Stimulated activated CD8-positive, alpha-beta memory T cell treated with anti-CD3 and anti-CD28 coated beads, Interleukin-15, amount 100 ng/mL, for 48 hours (primary cell): ENCODE measurements at regions not wholly inside any gene's neighbourhood (a gene's known extent, or its start where the extent isn't known, plus 50 kb on each side); places are given as distances from the start of the nearest gene placed in this dataset.
"Not testable (repeated sequence)": the region's sequence is repeated elsewhere in the genome, so short reads cannot be mapped to it uniquely, and the experiment has no call there.

ENCODE experiments used
- DNase-seq, 2 donors: peaks; one replicate each; pipeline ENCODE4 v3.0.0-alpha.2; 2020; ENCODE audit warnings: low read depth in 2 of 2

GRCh38 chr13:81562598-81562997 is 1221.7 kb upstream of the SPRY2 start:
- no peak for DNase-seq

- DNase-seq: no peak
These were observed 1210.1 kb upstream of the SPRY2 start for GRCh38 chr13:81551036-81551435.

DNA sequence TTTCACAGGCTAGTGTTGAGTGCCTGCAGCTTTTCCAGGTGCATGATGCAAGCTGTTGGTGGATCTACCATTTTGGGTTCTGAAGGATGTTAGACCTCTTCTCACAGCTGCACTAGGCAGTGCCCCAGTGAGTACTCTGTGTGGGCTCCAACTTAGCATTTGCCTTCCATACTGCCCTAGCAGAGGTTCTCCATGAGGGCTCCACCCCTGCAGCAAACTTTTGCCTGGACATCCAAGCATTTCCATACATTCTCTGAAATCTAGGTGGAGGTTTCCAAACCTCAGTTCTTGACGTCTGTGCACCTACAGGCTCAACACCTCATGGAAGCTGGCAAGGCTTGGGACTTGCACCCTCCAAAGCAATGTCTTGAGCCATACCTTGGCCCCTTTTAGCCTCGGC is 1205.4 kb upstream of the SPRY2 start:
- DNase-seq: not testable (repeated sequence)

- DNase-seq: no peak
These were observed 1199.9 kb upstream of the SPRY2 start for GRCh38 chr13:81540777-81541176.

DNA sequence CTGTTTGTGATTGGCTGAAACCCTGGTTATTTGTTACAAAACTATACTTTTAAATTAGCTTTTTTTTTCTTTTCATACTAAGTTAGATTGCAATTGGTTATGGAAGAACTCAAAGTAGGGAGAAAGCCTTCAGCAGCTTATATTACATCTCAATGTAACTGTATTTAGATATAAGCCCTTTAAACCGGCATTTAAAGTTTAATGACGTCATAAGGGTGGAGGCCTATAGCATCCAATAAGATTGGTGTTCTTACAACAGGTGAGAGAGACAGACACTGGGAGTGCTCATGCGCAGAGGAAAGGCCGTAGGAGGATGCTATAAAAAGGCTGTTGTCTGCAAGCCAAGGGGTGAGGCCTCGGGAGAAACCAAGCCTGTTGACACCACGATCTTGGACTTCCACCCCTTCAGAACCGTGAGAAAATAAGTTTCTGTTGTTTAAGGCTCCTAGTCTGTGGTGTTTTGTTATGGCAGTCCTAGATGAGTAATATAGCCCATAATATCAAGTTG is 1198.8 kb upstream of the SPRY2 start:
- no peak for DNase-seq

- DNase-seq: no peak
These were observed 1158.0 kb upstream of the SPRY2 start for GRCh38 chr13:81498969-81499368.

GRCh38 chr13:81493144-81493543 is 1152.2 kb upstream of the SPRY2 start:
- no peak for DNase-seq

DNA sequence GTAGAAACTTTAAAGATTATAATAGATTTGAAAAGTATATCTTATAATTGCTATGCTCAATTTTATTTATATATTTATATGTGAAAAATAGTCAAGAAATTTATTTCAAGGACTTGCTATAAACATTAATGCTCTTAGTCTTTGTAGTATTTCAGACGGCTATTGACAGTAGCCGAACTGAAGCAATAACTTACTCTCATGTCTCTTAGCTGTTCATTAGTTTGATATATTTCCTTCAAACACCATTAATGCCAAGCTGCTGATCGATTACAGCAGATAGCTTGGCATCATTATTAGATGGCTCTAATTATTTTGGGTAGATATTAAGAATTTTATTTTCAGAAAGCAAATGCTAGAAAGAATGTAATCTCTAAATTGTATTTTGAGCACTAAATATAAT is 1151.5 kb upstream of the SPRY2 start:
- no peak for DNase-seq

DNA sequence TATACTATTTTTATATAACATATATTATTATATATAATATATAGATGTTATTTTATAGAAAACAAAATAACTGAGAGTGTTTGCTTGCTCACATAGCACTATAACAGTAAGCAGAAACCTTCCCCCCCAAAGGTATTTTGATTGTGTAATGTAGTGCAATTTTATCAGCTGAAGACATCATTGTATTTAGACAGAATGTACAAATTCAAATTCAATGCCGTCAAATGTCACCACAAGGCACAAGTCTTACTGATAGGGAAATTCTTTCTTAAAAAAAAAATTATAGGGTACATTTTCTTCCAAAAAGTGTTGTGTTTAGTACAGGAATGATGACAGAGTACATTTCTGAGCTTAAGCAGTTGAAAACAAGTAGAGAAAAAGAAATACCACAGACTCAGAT is 1147.1 kb upstream of the SPRY2 start:
- no peak for DNase-seq

GRCh38 chr13:81487151-81487550 is 1146.2 kb upstream of the SPRY2 start:
- DNase-seq: no peak

DNA sequence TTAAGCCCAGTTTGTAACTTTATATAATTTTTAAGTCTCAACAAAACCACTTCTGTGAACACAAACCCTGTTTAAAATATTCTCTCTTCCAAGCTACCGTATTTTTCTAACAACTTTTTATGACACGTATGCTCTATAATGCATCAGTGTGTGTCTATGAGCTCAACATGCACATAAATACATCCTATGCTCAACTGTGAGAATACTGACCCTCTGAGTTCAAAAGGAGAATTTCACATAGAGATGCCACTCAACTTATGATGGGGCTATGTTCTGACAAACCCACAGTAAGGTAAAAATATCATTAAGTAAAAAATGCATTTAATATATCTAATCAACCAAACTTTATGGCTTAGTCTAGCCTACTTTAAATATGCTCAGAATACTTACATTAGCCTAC is 1139.7 kb upstream of the SPRY2 start:
- DNase-seq: no peak

- DNase-seq: no peak
These were observed 1132.5 kb upstream of the SPRY2 start for GRCh38 chr13:81473366-81473899.

- DNase-seq: no peak
These were observed 1117.2 kb upstream of the SPRY2 start for GRCh38 chr13:81458170-81458569.

- DNase-seq: no peak
These were observed 1105.5 kb upstream of the SPRY2 start for GRCh38 chr13:81446441-81446840.

GRCh38 chr13:81442904-81443303 is 1102.0 kb upstream of the SPRY2 start:
- no peak for DNase-seq

GRCh38 chr13:81425286-81425685 is 1084.4 kb upstream of the SPRY2 start:
- no peak for DNase-seq

DNA sequence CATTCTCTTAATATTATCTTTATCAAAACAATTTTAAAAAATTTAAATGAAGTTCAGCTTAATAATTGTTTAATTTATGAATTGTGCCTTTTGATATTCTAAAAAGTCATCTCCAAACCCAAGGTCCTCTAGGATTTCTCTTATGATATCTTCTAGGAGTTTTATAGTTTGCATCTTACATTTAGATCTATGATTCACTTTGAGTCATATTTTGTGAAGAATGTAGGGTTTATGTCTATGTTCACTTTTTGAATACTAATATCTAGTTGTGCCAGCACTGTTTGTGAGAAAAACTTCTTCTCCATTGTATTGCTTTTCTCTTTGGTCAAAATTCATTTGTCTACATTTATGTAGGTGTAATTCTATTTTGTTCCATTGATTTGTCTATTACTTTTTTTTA is 1068.4 kb upstream of the SPRY2 start:
- no peak for DNase-seq

DNA sequence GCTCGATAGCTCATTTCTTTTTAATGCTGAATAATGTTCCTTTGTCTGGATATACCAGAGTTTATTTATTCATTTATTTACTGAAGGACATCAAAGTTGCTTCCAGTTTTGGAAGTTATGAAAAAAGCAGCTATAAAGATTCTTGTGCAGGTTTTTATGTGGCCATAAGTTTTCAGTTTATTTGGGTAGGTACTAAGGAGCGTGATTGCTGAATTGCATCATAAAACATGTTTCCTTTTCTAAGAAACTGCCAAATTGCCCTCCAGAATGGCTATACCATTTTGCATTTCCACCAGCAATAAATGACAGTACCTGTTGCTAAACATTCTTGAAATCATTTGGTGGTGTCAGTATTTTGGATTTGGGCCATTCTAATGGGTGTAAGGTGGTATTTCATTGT is 1067.7 kb upstream of the SPRY2 start:
- DNase-seq: no peak

DNA sequence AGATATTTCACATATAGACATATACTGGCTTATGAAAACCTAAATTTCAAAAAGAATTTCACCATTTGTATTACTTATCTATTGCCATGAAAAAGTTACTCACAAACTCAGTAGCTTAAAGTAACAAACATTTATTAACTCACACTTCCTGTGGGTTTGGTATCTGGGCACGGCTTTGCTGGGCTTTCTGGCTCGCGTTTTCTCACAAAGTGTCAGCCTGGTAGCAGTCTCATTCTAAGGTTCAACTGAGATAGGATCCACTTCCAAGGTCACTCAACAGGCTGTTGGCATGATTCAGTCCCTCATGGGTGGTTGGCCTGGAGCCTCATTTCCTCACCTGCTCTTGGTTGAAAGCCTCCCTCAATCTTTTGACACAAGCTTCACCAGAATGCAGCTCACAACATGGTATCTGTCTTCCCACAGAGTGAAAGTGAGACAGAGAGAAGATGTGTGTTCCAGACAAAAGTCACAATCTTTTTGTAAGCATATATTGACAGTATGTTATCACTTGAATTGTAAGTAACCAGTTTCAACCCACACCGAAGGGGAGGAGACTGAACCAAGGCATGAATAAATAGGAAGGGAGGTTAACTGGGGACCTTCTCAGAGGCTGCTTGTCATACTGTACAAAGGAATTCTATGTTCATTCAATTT is 1065.8 kb upstream of the SPRY2 start:
- DNase-seq: no peak

- DNase-seq: no peak
These were observed 1065.1 kb upstream of the SPRY2 start for GRCh38 chr13:81406022-81406421.

GRCh38 chr13:81396192-81396591 is 1055.3 kb upstream of the SPRY2 start:
- no peak for DNase-seq

GRCh38 chr13:81395368-81395767 is 1054.4 kb upstream of the SPRY2 start:
- DNase-seq: no peak

GRCh38 chr13:81394640-81395039 is 1053.7 kb upstream of the SPRY2 start:
- no peak for DNase-seq

DNA sequence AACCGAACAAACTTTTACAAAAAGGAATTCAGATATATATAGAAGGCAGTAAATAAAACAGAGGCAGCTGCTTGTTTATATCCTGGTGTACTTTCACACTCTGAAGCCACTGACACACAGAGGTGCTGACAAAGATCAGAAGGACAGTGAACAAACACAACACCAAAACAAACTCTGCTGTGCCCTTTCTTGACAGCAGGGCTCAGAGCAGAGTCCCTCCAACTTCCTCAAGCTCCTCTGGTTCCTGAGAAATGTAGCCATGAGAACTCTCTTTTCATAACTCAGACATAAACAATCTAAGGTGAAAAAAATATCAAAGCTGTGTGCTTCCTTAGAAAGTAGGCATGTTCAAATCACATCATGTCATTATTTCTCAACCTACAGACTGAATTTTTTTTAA is 1052.8 kb upstream of the SPRY2 start:
- DNase-seq: no peak
